ENCODE measurements at regions not wholly inside any gene's neighbourhood (a gene's known extent, or its start where the extent isn't known, plus 50 kb on each side); places are given as distances from the start of the nearest gene placed in this dataset.
"Not testable (repeated sequence)": the region's sequence is repeated elsewhere in the genome, so short reads cannot be mapped to it uniquely, and the experiment has no call there.

GRCh38 chr6:50899306-50899870, 80.7 kb downstream of the TFAP2B start:
- DNase-seq = no peak

- no peak for DNase-seq
These were observed 83.6 kb downstream of the TFAP2B start for GRCh38 chr6:50902260-50902659.

- DNase-seq = no peak
These were observed 86.6 kb downstream of the TFAP2B start for GRCh38 chr6:50905297-50905696.

- no peak for DNase-seq
These were observed 88.9 kb downstream of the TFAP2B start for GRCh38 chr6:50907565-50907964.

- no peak for DNase-seq
These were observed 94.6 kb downstream of the TFAP2B start for GRCh38 chr6:50913105-50913770.

- not testable (repeated sequence) for DNase-seq
These were observed 102.7 kb downstream of the TFAP2B start for GRCh38 chr6:50921378-50921777.

GRCh38 chr6:50921968-50922367, 103.3 kb downstream of the TFAP2B start:
- no peak for DNase-seq

GRCh38 chr6:50922579-50923525, 104.2 kb downstream of the TFAP2B start:
- DNase-seq = no peak

GRCh38 chr6:50924758-50925157, 106.1 kb downstream of the TFAP2B start:
- DNase-seq = no peak

- no peak for DNase-seq
These were observed 106.9 kb downstream of the TFAP2B start for GRCh38 chr6:50925548-50925947.

GRCh38 chr6:50925981-50926380, 107.3 kb downstream of the TFAP2B start:
- no peak for DNase-seq

- DNase-seq = no peak
These were observed 109.1 kb downstream of the TFAP2B start for GRCh38 chr6:50927800-50928199.

GRCh38 chr6:50929323-50929722, 110.7 kb downstream of the TFAP2B start:
- no peak for DNase-seq

GRCh38 chr6:50935442-50935841, 116.8 kb downstream of the TFAP2B start:
- DNase-seq = no peak

- DNase-seq = no peak
These were observed 117.6 kb downstream of the TFAP2B start for GRCh38 chr6:50936277-50936681.

GRCh38 chr6:50939931-50940330, 121.3 kb downstream of the TFAP2B start:
- DNase-seq = no peak

- DNase-seq = no peak
These were observed 127.1 kb downstream of the TFAP2B start for GRCh38 chr6:50945789-50946188.

GRCh38 chr6:50952092-50952907, 133.6 kb downstream of the TFAP2B start:
- no peak for DNase-seq

- DNase-seq = no peak
These were observed 137.3 kb downstream of the TFAP2B start for GRCh38 chr6:50956014-50956413.

GRCh38 chr6:50958148-50958697, 139.6 kb downstream of the TFAP2B start:
- no peak for DNase-seq

GRCh38 chr6:50959081-50959641, 140.5 kb downstream of the TFAP2B start:
- no peak for DNase-seq

GRCh38 chr6:50961611-50962010, 142.9 kb downstream of the TFAP2B start:
- no peak for DNase-seq
